GM18907 (cell line): ENCODE measurements at regions not wholly inside any gene's neighbourhood (a gene's known extent, or its start where the extent isn't known, plus 50 kb on each side); places are given as distances from the start of the nearest gene placed in this dataset.

Experiments used
- ATAC-seq: cut with Tn5 transposase; IDR thresholded peaks from one replicate; pipeline ENCODE4 v1.9.1; 2021; ENCODE audit warnings: mild to moderate bottlenecking, moderate library complexity; ENCODE audit not compliant: unreplicated experiment

DNA sequence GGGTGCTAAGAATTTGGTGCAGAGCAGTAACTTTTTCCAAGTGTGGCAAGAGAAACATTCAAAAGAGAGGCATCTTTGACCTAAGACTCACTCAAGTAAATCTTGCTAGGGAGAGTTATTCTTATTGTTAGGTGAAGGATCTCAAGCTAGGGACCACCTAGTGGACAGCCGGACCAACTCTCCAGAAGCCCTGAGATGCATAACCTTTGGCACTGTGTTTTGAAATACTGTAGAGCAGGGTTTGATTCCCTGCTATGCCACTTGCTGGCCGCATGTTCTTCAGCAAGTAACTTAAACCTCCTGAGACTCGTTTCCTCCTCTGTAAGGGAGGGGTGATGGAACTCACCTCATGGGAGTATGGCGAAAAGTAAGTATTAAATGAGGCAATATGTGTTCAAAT, 336.1 kb upstream of the ADAMTSL1 start:
- ATAC-seq = no peak

- no peak for ATAC-seq
These were observed 335.3 kb upstream of the ADAMTSL1 start for GRCh38 chr9:18138656-18139055.

DNA sequence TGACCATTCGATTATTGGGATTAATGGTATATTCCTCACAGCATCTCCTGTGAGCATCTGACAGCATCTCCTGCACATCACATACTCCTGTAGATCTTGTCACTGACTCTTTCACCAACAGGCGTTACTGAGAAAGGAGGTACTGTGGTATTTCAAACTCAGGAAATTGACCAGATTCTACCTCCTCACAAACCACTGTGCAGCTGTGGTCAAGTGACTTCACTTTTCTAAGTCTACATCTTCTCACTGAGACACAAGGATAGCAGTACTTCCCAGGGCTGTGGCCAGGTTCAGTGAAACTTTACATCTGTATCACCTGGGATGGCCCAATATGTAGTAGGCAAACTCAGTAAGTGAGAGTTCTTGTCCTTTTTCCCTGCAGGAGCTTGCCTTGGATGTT, 332.3 kb upstream of the ADAMTSL1 start:
- ATAC-seq = no peak

DNA sequence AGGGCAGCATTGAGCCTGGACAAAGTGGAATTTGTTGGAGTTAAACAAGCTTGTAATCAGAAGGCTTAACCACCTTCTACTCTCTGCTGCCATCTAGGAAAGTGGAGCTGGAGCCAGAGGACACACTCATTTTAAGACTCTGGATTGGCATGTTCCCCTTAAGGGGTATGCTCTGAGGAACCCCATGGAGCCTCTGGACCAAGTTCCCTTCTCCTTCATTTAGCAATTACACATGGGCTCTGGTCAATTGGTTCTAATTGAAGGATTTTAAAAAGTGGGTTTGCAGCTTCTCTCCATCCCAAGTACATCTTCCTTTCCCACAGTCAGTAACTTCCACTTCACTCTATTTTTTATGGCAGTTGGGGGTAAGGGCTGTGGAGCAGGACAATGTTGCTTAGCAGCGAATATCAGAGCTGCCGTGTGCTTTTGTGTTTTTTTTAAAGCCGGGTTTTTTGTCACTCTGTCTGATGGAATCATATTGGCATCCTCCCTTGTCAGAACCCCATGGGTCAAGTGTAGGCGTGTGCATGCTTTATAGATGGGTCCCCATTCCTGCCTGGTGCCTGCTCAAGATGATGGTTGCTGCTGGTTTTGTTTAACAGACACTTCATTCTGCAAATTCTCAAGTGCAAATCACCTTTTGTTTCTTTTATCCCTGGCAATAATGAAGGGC, 330.7 kb upstream of the ADAMTSL1 start:
- no peak for ATAC-seq

GRCh38 chr9:18146329-18146728, 327.6 kb upstream of the ADAMTSL1 start:
- no peak for ATAC-seq

DNA sequence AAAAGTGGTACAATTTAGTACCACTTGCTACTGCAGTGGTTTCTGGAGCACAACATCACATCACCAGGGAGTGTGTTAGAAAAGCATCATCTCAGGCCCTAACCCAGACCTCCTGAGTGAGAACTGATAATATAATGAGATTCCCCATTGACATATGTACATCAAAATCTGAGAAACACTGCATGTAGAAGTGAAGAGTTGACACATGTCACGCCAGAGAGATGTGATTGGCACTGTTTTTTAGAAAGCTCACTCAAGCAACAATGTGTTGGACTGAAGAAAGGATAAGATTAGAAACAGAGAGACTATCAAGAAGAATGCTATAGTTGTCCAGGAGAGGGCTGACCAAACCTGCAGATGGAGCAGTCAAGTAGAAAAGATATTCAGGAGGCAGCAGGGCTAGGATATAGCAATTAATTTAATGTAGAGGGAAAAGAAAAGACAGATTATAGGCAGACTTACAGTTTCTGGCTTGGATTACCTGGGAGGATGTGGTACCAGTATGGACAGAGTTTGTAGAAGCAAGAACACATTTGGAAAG, 324.4 kb upstream of the ADAMTSL1 start:
- no peak for ATAC-seq

DNA sequence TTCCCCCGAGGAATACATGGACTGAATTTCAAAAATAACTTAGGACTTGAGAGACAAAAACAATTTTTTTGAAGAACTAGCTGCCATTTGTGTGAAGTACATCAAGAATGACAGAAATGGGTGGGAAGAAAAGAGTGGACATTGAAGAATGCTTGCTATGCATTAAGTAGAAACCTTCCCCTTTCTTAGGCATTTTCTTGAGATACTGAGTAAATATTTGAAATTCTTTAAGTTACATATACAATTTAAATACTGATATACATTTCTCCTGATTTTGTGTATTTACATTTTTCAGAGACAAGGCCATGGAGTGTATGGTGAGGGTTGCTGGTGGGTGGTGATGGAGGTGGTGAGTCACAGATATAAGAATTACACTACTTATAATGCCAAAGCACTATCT, 319.3 kb upstream of the ADAMTSL1 start:
- ATAC-seq = no peak

- no peak for ATAC-seq
These were observed 314.7 kb upstream of the ADAMTSL1 start for GRCh38 chr9:18159254-18159653.

GRCh38 chr9:18163146-18163545, 310.8 kb upstream of the ADAMTSL1 start:
- no peak for ATAC-seq

DNA sequence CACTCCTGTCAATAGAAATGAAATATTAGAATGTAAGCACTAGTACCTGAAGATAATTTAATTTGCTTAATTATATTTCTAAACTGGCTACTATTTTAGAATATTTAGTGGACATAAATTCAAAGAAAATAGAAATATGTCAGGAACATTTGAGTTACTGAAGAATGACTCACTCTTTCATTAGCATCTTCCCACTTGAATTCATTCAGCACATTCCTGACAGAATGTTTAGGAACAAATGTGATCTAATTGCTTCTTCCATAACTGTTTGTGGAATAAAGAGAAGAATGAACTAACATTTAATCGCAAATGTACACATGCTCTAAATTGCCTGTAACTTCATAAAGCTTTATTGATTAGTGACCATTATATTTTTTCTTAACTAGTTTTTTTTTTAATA, 306.2 kb upstream of the ADAMTSL1 start:
- ATAC-seq = no peak

DNA sequence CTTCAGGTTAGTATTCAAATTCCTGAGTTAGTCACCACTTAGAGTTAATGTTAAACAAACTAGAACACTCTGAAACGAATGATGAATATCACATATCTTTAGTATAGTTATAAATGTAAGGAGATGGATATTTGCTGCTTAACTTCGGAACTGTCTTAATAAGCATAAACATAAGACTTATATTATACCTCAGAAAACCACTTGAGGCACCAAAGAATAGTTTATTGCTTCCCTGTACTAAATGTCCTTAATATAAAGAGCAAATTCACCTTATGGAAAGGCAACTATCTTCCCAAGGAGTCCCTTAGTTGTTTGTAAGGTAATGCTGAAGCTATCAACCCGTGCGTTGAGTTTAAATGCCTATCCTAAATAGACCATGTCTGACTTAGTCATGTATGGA, 300.0 kb upstream of the ADAMTSL1 start:
- no peak for ATAC-seq

DNA sequence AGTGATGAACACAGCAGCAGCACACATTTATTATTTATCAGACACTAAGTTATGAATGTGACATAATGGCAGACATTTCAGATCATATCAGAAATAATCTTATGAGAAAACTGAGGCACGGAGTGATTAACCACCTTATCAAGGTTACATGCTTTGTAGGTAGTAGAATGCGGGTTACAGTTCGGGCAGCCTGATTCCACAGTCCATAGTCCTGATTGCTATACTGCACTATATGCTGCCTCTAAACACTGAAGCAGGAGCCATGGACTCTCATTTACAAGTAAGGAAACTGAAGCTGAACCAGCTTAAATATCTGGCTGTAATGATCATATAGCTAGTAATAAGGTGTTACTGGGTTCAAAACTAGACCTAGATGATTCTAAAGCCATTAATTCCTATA, 291.3 kb upstream of the ADAMTSL1 start:
- no peak for ATAC-seq

- no peak for ATAC-seq
These were observed 290.0 kb upstream of the ADAMTSL1 start for GRCh38 chr9:18183974-18184373.

- no peak for ATAC-seq
These were observed 289.6 kb upstream of the ADAMTSL1 start for GRCh38 chr9:18184401-18184800.

DNA sequence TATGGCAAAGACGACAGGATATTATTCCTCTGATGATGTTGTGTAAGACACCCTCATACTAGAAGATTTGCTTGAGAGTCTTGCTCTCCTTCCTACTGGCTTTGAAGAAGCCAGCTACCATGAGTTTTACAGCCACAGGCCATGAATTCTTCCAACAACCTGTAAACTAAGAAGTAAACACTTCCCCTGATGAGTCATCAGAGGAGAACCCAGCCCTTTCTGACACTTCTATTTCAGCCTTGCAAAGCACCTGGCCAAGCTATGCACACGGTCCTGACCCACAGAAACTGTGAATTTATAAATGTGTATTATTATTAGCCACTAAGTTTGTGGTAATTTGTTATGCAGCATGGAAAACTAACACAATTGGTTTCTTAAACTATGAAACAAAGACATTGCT, 288.8 kb upstream of the ADAMTSL1 start:
- no peak for ATAC-seq

- ATAC-seq = no peak
These were observed 285.0 kb upstream of the ADAMTSL1 start for GRCh38 chr9:18188971-18189370.

DNA sequence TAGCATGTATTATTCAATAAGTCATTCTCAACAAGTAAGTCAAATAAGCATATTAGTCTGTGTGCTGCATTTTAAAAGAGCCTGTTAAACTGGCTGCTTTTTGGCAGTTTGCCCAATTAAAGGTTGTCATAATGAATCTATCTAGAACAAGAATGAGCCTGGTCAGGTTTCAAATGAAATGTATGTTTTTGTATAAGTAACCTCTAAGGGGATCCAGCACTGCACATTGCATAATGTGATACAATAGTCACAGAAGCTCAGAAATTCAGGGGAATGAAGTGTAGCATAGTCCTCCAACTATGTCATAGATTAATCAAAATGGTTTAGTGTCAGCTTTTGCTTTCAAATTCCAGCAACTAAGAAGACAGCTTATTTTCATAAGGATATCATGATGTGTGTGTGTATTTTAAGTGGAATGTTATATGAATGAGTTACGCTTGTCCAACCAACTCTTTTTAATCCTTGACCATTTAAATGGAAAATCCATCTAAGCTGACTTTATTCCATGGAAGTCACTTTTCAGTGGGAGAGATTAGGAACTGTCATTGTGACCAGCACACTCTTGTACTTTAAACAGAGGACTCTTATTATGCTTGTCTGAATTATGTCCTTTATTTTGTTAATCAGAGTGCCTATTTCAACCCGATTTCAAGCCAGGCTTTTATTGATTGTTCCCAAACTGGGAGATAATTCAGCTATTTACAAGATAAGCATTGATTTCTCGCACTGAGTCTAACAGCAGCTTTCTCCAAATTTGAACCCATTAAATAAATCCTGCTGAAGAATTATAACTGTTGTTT, 283.9 kb upstream of the ADAMTSL1 start:
- no peak for ATAC-seq

- ATAC-seq = no peak
These were observed 283.1 kb upstream of the ADAMTSL1 start for GRCh38 chr9:18190671-18191374.

DNA sequence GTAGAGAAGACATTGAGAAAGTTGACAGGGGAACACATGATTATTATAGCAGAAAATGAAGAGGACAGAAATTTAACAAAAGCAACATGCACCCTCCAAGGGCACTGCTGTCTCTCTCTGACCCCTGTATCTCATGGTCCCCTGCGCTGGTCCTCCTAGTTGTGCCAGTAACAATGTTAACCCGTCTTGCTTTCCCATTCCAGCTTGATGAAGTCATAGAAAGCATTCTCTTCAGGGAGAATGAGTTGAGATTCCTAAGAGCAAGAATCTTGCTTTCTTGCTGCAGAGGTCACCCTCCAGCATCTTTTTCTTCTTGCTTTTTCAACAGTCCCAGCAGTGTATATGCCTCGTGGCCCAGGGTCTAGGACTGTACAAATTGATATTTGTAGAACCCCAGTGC, 279.6 kb upstream of the ADAMTSL1 start:
- no peak for ATAC-seq

DNA sequence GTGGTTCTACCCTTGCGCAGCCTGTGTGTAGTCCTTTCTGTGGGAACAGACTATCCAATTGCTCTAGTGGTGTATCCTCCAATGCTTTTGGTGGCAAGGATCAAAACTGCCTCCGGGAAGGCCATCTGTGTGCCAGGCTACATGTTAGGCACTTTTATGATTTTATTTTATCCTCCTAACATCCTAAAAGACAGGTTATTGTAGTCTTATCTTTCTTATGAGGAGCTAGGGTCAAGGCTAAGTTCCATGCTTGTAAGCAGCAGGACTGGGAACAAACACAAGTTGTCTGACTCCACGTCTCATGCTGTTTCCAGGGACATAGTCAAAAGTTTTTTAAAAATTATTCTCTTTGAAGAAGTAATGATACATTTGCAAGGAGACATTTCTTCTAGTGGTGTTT, 278.7 kb upstream of the ADAMTSL1 start:
- ATAC-seq = no peak

DNA sequence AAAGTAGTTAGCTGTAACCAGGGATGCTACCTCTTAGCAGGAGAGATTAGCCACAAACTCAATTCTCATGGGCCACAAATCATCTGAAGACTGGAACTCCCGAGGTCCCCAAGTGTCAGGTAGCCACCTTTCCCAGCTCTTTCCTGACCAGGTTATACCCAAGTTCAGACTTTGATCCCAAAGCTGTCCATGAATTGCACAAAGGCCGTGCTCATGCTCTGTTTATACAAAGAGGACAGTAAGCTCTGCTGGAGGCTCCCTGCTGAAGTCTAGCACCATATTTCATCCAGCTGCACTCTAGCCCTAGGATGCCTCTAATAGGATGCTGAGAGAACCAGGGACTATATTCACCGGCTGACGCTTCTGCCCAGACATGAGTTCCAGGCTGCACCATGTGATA, 271.0 kb upstream of the ADAMTSL1 start:
- ATAC-seq = no peak

DNA sequence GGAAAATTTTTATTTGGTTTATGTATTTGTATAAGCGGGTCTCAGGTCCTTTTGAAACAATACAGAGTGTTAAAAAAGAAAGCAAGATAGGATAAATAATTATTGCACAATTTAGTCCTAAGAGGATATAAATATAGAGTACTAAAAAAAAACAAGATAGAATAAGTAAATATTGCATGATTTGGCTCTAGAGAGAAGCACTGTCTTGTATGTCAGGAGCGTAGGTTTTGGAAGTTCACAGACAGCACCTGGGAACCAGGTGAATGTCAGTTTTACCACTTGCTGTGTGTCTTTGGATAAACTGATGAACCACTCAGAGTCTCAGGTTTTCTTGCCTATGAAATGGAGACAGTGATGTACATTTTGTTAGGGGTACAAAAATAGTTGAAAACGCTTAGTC, 266.2 kb upstream of the ADAMTSL1 start:
- no peak for ATAC-seq
